ENCODE measurements at regions not wholly inside any gene's neighbourhood (a gene's known extent, or its start where the extent isn't known, plus 50 kb on each side); places are given as distances from the start of the nearest gene placed in this dataset.

DNA sequence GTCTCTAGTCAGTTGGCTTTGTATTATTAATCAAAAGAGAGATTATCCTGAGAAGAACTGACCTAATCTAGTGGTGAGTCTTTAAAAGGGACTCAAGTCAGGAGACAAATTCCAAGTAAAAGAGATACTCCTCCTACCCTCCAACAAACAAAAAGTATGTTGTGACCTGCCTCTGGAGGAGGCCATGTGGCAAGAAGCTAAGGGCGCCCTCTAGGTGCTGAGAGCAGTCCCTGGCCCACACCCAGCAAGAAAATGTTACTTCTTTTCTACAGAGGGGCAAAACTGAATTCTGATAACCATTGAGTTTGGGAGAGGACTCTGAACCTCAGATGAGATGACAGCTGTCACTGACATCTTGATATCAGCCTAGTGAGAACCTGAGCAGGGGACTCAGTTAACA, 953.6 kb upstream of the AGA start:
- DNase-seq (ENCODE audit: low read depth in 2 of 2): no peak

DNA sequence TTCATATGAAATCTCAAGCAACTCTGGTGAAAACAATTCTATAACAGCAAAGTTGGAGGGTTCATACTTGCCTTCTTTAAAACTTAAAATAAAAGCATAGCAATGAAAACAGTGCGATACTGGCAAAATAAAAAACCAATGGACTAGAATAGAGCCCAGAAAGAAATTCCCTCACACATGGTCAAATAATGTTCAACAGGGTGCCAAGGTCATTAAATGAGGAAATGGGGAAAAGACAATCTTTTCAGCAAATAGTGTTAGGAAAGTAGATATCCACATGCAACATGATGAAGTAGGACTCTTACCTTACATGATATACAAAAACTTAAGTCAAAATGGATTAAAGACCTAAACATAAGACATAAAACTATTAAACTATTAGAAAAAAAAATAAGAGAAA, 970.2 kb upstream of the AGA start:
- DNase-seq (ENCODE audit: low read depth in 2 of 2): no peak

DNA sequence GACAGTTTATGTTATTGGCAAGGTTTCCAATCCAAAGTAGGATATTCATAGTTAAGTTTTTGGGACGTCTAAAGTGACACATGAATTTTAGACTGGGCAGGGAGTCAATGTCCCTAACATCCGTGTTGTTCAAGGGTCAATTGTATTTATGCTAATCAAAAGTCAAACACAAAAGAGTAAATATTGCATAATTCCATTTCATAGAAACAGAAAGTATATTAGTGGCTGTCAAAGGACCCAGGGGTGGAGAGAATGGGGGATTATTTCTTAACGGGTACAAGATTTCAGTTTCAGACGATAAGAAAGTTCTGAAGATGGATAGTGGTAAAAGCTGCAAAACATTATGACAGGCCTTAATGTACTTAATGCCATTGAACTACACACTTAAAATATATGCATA, 971.8 kb upstream of the AGA start:
- no peak for DNase-seq (ENCODE audit: low read depth in 2 of 2)

DNA sequence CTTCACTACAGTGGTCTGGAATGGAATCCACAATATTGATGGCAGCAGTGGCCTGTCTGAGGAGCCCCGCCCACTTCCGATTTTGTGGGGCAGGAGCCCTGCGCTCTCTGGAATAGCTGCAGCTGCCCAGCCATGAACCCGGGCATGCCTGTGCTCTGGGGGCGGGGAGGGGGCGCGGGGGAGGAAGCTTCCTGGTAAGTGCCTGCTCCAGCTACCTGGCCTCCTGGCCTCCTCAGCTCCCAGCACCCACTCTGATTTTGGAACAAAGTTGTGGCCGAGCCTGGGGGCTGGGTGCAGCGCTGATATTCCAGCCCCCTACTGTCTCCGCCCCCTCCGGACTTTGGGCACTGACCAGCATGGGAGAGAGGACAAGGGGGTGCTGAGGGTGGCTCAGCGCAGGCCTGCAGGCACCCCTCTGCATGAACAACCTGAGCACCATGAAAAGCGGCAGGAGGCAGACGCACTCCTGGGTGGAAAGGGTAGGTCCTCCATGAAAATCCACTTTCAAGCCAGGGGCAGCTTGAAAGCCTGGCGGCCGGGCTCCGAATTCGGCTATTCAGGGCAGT, 972.7 kb upstream of the AGA start:
- no peak for DNase-seq (ENCODE audit: low read depth in 2 of 2)

DNA sequence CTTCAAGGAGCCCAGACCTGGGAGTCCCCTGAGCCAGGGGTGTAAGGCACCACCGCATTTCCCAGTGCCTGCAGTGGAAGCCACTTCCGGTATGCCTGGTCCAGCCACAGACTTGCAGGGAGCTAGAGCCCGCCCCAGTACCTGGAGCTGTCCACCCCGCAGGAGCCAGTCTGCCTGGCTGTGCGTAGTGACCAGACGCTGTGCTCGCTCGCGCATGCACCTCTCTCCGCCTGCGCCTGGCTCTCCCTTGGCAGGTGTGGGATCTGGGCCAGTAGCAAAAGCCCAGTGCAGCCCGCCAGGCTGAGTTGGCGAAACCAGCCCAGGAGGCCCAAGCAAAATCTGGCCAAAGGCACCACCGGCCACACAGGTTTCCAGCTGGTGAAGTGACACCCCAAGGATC, 973.7 kb upstream of the AGA start:
- no peak for DNase-seq (ENCODE audit: low read depth in 2 of 2)

DNA sequence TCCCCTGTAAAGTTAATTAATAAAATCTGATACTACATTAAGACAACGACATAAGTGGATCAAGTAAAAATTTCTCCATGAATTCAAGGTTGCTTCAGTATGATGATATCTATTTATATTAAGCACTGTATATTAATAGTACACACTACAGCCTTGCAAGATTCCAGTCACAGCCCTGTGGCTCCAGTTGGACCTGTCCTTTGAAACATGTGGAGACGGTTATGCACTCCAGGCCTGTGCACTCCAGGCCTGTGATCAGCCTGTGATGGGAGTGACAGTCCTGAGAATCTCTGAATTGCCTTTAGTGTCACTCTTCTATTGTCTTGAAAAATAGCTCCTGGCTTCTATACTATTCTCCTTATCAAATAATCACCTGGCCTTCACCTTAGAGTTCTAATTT, 981.1 kb upstream of the AGA start:
- no peak for DNase-seq (ENCODE audit: low read depth in 2 of 2)

DNA sequence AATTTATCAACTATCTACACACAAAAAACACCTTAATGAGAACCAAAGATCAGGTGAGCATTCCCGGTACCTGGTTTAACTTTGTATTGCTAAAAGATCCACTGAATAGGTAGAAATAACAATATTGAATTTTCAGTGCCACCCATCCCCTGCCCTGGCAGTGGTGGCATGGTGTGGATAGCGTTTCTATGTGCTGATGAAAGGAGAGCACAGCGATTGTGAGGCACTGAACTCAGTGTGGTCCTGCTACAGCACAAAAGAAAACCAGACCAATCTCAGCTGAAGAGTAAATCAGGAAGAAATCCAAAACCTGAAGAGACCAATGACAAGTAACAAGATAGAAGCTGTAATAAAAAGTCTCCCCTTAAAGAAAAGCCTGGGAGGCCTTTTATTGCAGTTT, 984.6 kb upstream of the AGA start:
- no peak for DNase-seq (ENCODE audit: low read depth in 2 of 2)

DNA sequence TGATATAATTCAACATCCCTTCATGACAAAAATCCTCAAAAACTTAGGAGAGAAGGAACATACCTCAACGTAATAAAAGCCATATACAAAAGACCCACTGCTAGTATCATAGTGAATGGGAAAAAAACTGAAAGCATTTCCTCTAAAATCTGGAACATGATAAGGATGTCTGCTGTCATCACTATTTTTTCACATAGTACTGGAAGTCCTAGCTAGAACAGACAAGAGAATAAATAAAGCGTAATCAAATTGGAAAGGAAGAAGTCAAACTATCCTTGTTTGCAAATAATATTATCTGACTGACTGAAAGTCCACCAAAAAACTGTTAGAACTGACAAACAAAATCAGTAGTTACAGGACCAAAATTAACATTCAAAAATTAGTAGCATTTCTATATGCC, 985.4 kb upstream of the AGA start:
- DNase-seq (ENCODE audit: low read depth in 2 of 2): no peak

DNA sequence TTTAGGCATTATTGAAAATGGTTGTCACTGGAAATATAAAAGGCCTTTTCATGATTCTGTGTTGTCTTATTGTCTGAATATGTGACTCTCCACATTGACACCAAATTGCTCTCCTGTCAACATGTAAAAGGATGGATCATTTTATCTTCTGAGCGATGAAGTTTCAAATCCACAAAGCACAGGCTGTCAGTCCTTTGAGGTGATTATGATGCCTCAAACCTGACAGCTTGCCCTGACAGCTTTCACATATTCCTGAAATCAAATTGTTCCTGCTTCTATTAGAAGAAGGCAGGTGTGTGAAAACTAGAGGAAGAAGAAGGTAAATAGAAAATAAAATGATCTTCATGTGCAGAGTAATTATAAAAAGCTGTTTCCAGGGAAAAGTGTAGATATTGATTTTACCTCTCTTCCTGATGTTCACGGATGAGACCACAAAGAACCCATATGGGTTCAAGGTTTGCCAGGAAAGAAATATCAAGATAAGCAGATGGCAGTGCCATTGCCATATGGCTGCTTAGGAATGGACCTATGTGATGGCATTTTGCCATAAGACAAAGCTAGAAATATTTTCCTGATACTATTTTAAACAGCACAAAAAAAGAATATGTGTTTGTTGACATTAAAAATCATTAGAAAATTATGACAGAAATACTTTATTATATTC, 1006.3 kb upstream of the AGA start:
- no peak for DNase-seq (ENCODE audit: low read depth in 2 of 2)

DNA sequence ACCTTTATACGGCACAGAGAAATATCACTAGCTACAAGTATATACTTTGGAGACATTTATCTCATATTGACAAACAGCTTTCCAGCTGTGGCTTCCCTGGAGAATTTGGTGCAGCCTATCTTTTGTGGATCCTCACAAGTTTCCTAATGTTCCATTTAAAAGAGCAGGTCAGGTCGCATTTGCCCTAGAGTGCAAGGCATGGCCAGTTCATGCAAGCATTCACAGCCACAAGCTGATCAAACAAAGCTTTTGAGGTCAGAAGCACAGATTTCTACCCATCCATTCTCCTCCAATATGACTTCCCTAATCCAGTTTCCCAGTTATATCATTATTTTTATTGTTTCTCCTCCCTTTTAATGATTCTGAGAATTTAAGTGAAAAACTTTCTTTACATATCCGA, 1008.4 kb upstream of the AGA start:
- DNase-seq (ENCODE audit: low read depth in 2 of 2): no peak

DNA sequence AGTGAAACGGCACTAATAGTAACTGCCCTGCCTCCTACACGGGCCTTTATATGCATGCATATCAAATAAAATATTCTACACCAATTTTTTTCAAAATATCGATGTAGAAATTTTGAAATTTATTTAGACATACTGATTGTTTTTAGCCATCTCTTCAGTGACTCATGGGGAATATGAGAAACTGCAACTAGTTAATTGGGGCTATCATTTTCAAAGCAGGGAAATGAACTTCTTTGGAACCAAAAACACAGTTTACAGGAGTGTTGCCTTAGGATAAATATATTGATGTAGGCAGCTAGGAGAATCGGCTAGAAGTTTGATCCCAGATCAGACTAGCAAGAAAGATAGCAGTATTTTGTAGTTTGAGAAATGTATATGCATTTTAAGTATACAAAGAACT, 1010.8 kb upstream of the AGA start:
- DNase-seq (ENCODE audit: low read depth in 2 of 2): no peak

DNA sequence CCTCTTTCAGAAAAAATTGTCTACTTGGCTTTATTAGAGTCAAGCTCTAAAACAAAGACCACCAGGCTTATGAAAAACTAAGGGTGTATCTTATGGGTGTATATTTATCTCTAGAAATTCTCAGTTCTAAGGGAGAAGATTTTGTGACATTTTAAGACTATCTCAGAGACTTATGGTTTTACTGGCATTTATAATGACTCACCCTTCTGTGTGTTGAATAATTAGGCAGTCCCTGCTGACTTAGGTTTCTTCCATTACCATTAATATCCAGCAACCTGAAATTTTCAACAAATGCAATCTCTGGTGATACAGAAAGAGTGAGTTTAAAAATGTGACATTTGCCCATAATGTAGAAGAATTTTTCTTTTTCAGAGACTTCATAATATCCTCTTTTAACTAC, 1015.0 kb upstream of the AGA start:
- DNase-seq (ENCODE audit: low read depth in 2 of 2): no peak

DNA sequence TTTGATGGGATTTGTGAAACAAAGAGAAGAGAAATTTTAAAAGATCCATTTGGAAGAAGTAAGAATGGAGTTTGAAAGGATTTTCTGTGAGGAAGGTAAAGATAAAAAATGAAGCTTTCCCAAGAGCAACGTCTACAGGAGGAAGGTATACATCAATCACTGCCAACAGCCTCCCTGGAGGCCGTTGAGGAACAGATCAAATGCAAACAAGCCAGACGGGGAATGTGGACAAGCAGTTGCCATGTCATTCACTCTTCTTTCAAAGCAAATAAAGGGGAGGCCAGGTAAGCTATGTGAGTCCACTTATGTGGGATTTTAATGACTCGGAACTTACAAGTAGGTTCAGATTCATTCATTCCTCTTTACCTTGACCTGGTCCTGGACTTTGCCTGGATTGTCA, 1020.5 kb upstream of the AGA start:
- no peak for DNase-seq (ENCODE audit: low read depth in 2 of 2)

DNA sequence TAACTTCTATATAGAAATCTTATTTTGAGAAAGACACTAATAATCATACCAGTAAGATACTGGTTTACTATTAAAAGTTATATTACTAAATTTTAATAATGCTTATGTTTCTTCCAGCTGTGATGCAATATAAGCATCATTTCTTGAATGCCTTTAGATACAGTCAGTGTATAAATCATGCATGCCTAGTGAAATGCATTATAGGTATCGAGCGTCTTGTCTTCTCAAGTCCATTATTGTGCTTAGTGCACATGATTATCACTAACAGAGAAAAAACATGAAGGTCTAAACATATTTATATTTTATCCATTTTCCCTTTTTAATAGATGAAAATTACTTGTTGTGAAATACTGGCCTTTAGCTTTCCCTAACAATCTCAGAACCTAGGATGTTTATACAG, 1021.5 kb upstream of the AGA start:
- no peak for DNase-seq (ENCODE audit: low read depth in 2 of 2)

DNA sequence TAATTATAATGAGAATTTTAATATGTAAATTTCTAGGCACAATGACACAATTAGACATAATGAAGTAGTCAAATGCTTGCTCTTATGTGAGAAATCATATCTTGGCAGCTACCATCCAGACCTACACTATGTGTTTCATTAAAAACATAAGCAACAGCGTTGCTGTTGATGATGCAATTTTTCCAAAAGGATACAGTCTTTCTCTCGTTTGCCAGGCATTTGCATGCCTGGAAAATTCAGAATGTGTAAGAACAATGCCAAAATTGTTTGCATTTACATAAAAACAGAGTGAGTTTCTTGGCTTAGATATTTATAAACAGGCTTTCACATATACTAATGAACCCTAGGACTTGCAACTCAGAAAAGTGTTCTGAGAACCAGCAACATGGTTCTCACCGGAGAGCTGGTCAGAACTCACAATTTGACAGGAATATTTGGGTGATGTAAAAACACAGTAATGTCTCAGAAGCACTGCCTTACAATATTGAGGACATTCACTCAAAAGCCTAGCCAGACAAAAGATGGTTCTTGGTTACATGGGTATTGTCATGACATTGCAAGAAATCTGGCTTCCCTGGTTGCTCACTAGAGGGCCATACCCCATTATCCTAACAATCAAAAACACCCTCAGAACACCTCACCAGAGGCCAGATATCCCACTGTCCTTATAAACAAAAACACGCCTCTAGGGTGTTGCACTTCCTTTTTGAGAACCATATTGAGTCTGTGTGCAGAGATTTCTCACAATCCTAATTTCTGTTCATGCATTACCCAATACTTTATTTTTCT, 1029.0 kb upstream of the AGA start:
- no peak for DNase-seq (ENCODE audit: low read depth in 2 of 2)

DNA sequence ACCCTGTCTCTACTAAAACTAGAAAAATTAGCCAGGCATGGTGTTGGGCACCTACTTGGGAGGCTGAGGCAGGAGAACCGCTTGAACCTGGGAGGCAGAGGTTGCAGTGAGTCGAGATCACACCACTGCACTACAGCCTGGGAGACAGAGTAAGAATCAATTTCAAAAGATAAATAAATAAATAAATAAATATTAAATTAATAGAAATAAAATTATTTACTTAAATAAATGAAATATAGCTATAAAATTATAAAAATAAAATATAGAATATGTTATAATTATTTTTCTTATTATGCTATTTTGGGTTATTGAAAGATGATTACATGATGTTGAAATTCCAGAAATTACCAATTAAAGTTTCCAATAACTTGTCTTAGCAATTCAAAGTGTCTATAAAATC, 1029.8 kb upstream of the AGA start:
- no peak for DNase-seq (ENCODE audit: low read depth in 2 of 2)

DNA sequence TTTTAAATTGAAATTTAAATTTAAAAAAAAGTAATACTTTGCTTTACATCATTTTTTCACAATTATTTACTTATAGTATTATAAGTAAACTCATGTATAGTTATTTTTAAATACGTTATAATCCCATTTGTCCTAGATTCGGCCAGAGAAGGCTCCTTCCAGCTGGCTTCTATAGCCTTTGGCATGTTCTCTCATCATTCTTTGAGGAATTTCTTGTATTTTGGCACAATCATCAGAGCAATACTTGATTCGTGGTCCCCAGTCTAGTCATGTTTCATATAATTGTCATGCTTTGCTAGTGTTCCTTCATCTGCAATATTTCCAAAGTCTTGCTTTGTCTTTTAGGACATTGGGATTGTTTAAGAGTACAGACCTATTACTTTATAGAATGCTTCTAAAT, 1037.9 kb upstream of the AGA start:
- DNase-seq (ENCODE audit: low read depth in 2 of 2): no peak

DNA sequence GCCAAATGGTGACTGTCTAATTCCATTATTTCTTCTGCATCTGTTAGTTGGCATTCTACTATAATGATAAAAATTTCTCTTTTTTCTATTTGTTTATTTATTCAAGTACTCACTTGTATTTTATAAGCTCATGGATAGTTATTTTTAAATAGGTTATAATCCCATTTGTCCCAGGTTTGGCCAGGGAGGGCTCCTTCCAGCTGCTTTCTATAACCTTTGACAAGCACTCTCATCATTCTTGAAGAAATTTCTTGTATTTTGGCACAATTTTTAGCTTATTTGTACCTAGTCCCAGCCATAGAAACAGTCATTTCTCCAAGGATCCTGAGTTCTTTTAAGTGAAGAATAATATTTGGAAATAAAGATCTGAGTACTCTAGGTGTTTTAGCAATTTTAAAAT, 1038.6 kb upstream of the AGA start:
- DNase-seq (ENCODE audit: low read depth in 2 of 2): no peak

DNA sequence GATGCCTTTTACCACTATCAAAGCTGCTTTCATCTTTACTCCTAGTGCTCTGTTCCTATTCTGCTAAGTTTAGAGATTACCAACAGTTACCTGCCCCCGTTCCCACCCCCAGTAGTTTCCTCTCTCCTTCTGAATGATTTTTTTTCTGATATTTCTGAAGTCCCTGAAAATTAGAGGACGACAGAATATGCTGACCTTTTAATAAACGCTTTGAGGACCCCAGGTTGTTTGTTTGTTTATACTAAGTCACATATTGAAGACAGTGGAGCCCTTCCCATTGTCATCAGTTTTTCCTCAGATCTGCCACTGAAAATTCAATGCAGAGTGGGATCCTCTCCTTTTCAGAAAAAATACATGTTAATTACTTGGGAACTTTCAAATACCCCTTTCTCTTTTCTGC, 1039.3 kb upstream of the AGA start:
- no peak for DNase-seq (ENCODE audit: low read depth in 2 of 2)

DNA sequence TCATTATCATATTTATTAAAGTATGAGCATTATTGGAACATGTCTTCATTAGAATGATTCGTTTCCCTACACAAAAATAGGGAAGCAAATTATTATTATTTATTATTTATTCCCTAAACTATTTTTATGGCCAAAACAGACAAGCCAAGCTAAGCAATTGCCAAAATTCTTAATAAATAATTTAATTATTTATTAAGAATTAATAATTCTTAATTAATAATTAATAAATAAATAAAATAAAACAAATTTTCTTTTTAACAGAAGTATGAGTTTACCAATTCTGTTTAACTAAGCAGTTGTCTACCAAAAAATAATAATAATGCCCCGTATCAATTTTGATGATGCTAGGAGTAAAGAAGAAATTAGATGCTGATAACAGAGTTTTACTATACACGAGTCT, 1080.8 kb upstream of the AGA start:
- DNase-seq (ENCODE audit: low read depth in 2 of 2): no peak

DNA sequence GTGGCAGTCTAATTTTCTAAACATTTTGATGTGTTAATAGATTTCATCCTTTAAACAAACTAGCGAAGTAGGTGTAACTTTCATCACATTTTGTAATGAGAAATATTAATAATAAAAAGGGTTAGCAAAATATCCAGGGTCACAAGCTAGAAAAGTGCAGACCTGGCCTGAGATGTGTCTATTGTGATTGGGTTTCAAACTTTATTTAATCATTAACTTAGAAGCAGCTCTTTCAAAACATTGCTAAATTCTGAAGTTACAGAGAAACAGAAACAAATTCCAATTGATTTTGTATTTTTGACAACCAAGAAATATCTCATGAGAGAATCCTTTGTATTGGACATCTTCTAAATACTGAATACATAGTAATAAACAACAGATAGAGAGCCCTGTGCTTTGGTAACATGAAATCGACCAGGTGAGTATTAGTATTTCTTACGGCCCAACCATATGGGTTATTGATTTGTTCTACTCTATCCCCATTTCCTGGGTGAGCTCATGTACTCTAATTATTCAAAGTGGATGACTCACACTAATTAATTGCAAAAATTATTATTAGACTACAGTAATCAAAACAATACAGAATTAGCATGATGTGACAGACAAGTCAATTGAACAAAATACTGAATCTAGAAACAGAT, 1093.8 kb upstream of the AGA start:
- no peak for DNase-seq (ENCODE audit: low read depth in 2 of 2)

DNA sequence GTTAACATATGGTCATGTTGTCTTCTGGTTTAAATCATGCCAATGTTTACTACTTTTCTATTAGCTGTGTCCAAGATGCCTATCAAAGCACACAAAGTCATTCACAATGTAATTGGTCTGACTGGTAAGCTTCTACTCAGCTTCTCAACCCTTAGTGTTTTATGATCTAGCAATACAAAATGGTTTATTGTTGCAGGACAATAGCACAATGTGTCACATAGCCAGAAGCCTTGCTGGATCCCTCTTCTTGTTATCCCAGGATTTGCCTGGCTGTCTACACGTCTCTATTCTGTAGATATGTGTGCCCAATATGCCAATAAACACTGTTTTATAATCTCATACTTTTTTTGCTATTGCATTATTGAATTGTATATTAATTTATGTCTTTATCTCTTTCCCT, 1111.0 kb upstream of the AGA start:
- DNase-seq (ENCODE audit: low read depth in 2 of 2): no peak

DNA sequence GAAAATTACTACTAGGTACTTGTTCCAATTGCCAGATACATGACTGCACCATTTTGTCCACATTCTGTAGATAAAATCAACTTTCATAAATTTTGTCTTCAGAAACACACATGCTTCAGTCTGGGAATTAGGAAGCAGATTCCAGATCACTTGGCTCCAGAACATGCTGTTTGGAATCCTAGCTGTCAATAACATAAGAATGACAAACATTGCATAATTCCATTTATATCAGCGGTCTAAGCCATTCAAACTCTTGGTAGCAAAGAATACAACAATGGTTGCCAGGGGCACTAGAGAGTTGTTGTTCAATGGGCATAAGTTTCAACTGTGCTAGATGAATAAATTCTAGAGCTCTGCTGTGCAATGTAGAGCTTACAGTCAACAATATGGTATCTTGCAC, 1112.1 kb upstream of the AGA start:
- DNase-seq (ENCODE audit: low read depth in 2 of 2): no peak
